RPMI8226 (cell line): ENCODE measurements at regions not wholly inside any gene's neighbourhood (a gene's known extent, or its start where the extent isn't known, plus 50 kb on each side); places are given as distances from the start of the nearest gene placed in this dataset.

Source experiments
- DNase-seq: peaks from one replicate; pipeline ENCODE4 v3.0.0-alpha.2; 2015

- no peak for DNase-seq
Observed at GRCh38 chr2:19131871-19132270, 226.6 kb downstream of the OSR1 start.

DNA sequence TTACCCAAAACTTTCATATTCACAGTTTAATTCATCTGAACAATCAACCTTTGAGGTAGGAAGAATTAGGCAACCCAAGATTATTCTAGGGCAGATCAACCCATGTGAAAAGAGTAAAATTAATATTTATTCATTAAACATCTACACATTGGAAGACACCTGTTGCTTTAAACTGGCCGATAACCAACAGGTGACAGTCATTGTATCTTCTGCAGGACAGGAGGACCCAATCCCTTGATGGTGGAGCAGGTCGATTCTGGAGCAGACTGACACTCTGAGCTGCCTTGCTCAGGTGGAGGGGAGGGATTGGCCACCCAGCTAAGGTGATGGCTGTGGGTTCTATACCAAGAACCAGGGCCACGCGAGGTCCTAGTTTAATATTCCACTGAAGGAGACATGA lies 230.3 kb downstream of the OSR1 start:
- no peak for DNase-seq

DNA sequence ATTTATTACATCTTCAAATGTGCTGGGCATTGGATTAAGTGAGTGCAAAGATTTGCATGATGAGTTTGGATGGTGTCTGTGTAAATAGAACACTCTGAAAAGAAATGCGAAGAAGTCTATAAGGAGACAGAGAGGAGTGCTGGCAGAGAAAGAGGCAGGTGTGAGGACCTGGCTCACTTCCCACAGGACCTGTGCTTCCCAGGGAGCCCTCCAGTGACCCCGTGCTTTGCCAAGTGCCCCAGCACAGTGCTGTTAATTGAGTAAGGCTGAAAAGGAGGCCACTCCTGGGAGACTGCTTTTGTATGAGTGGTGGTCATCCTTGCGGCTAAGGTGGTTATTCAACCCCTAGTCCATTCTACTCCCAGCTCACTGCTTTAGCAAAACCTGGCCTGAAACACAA lies 230.8 kb downstream of the OSR1 start:
- no peak for DNase-seq

DNA sequence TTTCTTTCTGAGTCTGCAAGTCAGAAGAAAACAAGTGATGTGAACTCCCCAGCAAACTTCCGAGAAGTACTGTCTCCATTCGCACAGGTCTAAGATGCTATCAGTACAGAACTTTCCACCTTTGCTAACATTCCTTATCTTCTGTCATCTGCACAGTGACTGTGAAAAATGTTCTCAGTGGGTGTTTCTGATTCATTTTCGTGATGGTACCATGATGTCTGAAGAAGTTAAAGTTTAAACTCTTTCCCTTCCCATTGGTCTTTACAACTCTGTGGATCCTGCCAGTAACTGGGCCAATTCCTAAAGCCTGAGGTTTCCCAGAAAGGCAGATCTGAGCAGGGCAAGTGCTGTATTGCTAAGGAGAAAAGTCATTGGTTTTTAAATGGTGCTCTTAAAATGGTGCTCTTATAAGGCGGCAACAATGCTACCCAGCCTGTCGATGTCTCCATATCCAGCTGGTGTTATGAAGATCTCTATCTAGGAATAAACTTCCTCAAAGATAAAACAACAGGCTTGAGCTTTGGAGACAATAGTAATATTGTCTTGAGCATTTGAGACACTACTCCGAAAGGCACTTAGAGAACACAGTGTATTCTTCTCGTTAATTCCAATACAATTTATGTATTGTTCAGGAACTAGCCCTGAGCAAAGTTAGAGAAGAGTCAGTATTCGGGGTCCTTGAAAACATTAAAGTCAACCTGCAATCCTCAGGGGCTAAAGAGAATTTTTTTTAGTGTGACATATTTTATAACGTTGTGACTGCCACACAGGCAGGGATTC lies 232.3 kb downstream of the OSR1 start:
- no peak for DNase-seq

DNA sequence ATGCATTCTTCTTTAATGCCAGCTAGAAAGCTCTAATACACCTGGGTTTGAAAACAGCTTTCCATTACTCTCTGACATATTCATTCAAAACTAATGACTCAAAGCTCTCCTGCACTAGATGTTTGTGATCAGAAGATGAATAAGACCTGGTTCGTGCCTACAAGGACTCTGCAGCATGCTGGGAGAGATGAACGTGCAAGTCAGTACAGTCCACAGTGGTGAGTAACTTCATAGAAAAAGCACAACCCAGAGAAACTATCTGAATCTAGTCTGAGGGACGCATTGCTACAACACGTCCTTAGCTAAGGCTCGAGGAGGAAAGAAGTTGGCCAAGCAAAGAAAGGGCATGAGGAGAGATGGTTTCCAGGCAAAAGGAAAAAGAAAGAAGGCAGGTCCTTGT lies 234.3 kb downstream of the OSR1 start:
- no peak for DNase-seq

- DNase-seq = no peak
Observed at GRCh38 chr2:19123556-19123955, 234.9 kb downstream of the OSR1 start.

GRCh38 chr2:19122220-19122619 lies 236.2 kb downstream of the OSR1 start:
- no peak for DNase-seq

- DNase-seq = no peak
Observed at GRCh38 chr2:19120941-19121750, 237.3 kb downstream of the OSR1 start.

DNA sequence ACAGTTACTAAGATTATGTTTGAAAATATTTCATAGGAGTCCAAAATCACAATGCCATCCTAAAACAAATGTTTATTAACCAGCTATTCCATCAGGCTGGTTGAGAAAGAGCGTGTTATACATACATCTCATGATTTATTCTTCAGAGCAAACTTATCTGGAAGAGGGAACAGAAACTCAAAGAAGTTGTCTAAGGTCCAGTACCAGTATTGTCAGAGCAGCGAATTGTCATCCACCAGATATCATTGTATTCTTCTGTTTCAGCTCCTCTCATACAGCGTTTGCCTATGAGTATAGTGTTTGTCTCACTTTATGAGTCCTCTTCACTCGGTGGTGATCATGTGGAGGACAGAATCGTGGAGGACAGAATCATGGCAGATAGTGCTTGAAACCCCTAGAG lies 238.2 kb downstream of the OSR1 start:
- no peak for DNase-seq

DNA sequence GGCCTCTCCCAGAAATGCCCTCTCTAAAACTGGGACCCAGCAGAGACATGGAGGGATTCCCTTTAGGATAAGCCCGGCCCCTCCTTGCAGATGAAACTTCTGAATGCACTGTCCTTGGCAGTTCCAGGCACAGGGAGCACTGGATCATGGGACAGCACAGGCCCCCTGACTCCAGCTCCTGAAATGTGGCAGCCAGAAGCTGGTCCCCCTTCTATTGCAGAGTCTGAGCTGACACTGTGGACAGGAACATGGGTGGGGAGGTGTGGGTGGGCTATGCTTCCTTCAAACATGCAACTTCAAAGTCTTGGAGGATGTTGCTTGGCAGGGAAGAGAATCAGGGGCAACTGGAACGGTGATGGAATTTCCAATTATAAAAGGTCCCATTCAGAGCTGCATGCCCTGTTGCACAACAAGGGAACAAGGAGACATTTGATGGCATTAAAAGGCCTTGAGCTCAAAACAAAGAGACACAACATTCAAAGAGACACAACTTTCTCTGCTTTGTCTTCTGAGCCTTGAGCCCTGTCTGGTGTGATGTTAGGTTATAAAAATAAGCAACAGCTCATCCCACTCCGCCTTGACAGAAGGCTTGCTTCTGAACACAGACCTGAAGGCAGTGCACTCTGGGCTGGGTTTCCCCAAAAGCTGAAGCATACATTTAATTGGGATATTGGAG lies 239.0 kb downstream of the OSR1 start:
- no peak for DNase-seq

GRCh38 chr2:19116918-19117317 lies 241.5 kb downstream of the OSR1 start:
- DNase-seq = no peak

DNA sequence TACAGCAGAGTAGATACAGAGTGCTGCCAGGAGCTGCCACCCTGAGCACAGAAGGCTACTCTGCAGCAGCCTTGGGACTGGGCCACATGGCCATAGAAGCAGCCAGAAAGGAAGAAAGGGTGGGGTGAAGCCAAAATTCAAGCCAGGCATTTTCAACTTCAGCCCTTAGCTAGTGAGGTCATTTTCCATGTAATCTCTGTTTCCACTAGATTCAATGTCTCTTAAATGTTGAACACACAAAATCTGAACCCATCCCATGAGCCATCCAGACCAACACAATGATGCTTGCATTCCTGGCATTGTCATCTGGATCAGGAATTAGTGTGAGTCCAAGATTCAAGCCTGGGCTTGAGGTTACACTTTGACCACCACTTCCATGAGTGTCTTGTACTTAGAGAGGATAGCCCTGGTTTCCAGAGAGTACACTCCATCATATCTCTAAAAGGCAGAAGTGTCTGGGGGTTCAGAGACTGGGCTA lies 243.6 kb downstream of the OSR1 start:
- no peak for DNase-seq

DNA sequence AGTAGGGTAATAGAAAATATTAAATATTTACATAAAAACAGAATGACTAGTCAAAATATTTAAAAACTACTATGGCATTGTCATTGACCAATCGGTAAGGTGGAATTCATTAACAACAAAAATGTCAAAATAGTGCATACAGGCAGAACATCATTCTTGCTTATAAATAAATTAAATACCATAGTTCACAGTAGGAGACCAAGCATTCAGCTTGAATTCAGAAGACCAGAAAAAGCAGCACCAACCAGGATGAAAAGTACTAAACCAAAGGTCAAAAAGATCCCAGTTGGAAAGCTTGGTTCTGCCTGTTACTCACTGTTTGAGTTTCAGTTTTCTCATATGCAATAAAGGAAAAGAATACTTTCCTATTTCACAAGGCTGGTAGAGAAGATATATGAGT lies 244.3 kb downstream of the OSR1 start:
- DNase-seq = no peak

DNA sequence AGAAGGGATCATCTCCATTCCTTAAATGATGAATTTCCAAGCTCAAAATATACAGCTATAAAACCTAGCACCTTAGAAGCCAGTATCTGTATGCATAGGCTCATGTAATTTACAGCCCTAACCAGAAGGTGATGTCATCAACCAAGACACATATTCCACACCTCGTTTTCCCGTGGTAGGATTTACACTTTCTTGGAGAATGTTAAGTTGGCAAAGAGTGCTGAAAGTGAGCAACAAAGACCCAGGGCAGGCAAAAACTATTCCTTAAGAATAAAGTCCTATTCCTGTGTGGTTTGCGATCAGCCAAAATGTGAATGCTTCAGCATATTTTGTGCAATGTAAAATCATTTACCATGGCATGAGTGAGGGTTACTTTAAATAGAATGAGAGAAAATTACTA lies 247.1 kb downstream of the OSR1 start:
- DNase-seq = no peak

DNA sequence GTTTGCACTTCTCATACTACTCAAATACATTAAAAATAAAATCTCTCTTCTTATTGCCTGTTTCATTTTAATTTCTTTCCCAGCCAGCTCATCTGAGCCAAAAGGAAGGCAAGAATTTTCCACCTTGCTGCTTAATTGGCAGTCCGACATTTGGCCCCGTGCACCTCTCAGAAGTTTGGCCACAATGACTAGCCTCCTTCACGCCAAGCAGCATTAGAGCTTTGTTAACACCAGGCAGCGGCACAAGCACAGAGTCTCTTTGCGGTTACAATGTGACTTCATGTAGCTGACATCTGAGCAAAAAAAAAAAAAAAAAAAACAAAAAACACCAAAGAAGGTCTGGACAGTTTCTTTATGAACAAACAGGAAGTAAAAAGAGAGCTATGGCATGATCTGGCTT lies 248.9 kb downstream of the OSR1 start:
- no peak for DNase-seq

DNA sequence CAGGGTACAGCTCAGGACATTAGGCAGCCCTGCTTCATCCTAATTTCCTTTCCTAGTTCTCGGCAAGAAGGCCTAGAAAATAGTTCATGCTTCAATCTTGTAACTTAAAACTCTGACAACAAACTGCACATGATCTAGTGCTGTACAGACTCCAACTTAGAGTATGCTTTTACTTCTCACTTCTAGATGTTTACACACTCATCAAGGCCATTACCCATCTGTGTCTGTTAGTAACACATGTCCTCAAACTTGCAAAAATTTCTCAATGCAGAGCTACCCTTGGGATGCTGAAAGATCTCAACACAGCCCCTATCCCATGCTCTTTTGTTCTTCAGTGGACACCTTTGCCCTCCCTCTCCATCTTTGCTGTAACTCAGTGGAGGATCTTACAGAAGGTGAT lies 252.0 kb downstream of the OSR1 start:
- DNase-seq = no peak

DNA sequence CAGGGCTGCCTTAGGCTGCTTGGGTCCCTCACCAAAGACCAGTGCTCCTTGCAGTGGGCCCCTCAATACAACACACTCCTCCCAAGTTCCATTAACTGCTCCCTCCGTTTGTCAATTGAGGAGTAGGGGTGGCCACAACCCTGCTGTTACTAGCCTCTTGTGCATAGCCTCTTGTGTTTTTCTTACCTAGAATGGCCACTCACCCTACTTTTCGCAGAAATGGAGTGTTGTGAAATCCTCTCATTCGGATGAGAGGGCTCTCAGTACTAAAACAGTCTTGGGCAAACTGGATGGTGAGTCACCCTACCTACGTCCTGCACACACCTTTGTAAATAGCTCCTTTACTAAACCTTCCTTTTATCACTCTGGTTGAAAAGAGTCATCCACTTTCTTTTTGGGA lies 253.9 kb downstream of the OSR1 start:
- no peak for DNase-seq

DNA sequence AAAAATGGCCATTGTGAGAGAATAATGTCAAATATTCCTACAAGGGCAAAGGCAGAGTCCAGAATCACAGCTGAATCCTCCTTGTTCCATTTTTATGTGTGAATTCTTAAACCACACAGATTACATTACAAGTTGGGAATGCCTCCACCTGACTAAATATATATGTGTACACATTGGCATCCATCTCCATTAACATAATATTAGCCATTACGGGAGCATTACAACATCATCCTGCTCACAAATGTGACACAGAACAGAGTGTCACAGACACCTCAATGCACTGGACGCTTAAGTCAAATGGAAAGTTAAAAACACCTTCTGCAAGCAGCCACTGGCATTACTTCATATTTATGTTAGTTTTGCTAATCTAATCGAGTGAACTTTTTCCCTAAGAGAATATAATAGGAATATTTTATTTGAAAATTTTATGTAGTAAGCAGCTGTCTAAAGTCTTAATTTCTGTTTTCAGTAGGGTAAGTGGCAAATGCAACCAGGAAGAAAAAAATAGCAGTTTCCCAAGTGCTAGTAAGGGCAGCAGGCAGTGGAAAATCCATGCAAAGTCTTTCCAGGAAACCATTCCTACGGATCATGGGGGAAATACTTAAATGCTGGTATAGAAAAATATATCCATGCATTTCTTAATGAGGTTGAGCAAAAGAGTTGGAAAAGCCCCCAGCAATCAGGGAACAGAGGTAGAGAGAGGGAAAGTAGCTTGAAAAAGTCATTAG lies 255.6 kb downstream of the OSR1 start:
- no peak for DNase-seq

DNA sequence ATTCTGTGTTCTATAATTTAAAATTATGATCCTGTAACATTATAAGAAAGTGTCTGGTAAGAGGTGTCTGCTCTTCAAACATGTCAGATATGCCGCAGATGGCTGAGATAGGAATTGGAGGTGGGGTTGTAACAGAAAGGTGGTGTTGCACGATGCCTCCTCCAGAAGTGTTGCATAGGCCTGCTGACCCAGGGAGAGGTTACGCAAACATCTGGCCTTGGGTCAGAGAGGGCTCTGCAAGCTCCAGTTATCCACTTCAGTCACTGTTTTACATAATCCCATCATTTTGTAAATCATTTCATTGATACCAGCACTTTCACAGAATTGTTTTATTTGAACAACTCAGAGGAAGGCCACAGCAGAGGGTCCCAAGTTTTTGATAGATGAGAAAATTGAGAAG lies 256.5 kb downstream of the OSR1 start:
- no peak for DNase-seq

DNA sequence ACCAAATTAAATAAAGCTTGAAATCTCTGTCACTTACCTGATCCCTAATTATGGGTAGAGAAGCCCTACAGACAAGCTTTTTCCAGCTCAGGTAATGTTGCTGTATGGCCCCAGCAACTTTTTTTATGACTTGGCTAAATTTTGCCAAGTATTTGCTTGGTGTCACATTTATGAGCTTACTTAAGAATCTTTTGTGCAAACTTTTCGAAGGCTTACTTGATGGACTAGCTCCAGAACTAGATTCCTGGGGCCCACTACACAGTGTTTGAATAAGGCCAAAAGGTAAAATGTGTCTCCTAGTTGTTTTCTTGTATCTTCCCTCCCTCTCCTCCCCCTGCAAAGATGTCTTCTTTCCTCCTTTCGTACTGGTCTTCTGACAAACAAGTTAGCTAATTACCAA lies 257.9 kb downstream of the OSR1 start:
- no peak for DNase-seq

DNA sequence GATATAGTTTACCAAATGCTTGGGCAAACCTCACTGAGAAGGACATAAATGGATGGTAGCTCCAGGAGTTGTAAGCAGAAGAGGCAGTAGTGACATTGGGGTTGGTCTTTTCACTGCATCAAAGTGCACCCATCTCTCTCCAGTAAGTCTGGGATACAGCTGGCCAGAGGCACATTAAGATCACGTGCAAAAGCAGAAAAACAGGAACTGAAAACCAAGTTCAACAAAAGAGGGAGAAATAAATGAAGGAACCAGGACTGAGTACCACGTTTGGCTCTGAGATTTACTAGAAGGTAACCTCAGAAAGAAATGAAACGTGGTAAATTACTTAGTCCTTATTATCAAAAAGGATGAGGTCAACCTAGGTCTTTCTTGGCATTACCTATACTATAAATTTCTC lies 259.2 kb downstream of the OSR1 start:
- DNase-seq = peak; percentile 33

DNA sequence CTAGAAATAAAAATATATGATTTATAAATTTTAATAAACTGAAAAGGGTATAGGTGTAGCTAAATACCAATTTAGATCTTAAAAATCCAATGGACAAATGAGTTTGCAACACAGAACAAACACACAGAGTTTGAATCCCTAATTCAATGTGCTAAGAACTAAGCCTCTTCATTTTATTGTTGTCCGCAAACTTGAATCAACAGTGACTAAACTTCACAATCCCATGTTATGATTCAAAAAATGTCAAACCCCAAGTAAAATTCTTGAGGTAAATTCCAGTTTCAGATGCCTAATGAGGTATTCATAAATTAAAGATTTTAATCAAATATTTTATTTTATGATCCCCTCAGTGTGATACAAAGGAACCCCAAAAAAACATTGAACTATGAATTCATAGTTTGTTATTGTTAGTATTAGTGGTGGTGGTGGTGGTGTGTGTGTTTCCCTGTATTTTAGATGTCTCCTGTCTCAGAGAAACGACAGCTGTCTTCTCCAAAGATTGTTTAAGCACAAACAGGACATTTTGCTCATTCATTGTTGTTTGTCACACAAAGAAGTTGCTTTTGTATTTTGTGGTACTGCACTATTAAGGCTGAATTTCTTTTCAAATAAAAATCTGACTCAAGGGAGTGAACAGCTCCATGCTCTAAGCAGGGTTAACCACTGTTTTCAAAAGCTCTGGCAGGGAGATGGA lies 259.8 kb downstream of the OSR1 start:
- DNase-seq = no peak
